NOMO-1 (cell line): ENCODE measurements at regions not wholly inside any gene's neighbourhood (a gene's known extent, or its start where the extent isn't known, plus 50 kb on each side); places are given as distances from the start of the nearest gene placed in this dataset.
"Not testable (repeated sequence)": the region's sequence is repeated elsewhere in the genome, so short reads cannot be mapped to it uniquely, and the experiment has no call there.

Experiments
- DNase-seq, 2 experiments: peaks; one replicate each; lab custom pipeline; 2025; ENCODE audit not compliant: unreplicated experiment in 2 of 2; lab: John Stamatoyannopoulos, UW

DNA sequence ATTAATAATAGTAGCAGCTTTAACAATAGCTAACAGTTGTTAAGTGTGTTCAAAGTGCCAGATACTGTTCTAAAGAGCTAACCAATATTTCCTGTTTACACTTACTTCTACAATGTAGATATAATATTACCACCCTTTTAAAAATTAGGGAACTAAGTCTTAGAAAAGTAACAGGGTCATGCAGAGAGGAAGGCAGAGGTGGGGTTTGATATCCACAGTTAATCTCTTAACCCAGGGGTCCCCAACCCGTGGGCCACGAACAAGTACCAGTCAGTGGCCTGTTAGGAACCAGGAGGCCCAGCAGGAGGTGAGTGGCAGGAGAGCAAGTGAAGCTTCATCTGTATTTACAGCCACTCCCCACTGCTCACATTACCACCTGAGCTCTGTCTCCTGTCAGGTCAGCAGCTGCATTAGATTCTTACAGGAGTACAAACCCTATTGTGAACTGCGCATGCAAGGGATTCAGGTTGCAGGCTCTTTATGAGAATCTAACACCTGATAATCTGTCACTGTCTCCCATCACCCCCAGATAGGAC is 89.1 kb downstream of the ACTL7B start:
- DNase-seq, result peak in 1 of 2 experiments; percentile 10

DNA sequence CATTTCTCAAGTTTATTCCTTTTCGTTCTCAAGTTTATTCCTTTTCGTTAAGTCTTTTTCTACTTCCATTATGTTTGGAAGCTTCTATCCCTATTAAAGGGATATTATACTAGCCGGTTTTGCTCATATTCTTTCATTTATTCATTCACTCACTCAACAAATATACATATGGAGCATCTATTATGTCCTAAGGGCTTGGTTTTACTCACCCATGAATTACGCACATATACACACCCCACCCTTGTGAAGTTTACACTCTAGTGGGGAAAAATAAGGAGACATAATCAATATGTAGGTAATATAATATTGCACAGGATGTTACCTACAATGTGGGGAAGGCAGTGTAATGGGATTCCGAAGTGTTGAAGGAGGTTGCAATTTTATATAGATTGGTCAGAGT is 90.5 kb downstream of the ACTL7B start:
- DNase-seq, result no peak

DNA sequence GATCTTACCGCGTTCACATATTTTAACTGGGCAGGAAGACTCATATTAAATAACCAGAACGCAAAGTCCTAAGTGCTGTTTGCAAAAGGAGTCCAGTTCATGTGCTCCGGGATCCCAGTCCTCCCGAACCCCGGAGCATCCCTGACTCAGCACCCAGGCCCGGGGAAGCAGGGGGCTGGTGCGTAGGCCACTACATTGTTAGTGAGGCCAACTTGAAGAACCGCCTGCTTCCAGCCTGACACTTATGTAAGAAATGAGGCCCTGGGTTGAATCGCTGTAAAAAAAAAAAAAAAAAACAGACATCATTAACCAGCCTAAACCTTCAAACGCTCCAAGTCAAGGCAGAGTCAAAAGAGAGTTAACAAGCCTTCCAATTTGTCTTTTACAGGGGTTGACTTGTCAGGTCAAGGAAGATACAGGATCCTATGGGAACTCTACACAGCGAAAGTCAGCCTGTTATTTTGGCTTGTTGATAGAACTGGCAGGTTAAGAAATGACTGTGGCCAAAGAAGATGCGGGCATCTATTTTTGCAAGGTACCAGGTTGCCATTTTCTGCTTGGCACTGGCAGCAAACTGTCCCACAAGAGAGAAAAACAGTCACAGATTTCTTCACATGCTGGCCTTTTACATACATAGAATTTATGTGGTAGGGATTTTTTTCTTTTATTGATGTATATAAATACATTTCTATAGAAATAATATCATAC is 93.3 kb downstream of the ACTL7B start:
- DNase-seq, result no peak

DNA sequence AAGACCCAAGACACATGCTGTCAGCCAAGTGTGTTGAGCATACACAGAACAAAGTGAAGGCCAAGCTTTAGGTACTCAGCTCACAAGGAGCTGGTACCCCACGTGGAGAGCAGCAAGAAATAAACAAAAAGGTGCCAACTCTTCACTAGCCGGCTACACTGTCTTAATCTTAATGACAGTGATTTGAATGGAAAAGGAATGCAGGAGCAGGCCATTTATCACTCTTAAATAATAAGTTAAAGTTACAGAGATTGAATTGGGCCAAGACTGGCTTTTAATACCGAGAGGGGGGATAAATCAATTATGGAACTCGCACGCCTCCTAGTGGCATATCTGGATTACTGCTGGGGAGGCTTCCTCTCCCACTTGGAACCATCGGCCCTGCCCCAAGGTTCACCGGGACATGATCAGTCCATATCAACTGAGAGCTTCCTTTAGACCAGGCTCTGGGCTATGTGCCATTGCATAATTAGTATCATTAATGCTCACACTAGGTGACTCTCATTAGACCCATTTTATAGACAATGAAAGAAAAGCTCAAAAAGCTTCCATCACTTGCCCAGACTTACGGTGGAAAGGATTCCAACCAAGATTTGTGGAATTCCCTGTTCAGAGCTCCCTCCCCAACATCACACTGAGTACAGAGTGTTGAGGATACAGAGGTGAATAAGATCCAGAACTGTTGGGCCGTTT is 94.0 kb downstream of the ACTL7B start:
- peak; percentile 24 to 66 for DNase-seq

DNA sequence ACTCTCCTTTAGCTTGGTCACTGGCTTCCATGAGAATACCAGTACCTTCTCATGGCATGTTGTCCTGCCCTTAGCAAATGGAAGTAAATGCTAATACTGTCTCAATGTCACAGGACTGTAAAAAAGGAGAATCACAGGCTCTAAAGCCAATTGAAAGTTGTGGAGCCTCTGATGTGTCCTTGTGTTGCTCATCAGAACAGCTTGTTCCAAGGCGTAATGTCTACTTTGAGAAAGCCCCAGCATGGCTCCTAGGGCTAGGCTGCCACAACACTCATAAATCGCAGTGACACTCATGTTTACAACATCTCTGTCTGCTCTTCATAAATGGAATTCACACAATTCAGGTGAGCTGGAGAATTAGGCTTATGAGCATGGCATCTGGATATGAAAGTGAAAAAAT is 94.9 kb downstream of the ACTL7B start:
- DNase-seq, result no peak

DNA sequence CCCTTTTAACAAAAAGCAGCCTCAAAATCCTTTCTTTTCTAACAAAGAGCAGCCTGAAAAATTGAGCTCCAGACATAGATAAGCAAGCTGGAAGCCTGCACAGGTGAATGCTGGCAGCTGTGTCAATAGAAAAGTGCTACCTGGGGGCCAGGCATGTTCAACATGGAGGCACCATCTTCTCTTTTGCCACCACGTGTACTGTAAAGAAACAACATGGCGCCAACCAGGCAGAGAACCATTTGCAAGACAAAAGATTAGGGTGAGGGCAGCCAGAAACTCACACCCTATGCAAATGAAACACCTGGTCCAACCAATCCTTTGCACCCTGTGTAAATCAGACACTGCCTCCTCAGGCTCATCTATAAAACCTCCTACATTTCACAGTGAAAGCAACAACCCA is 96.0 kb downstream of the ACTL7B start:
- no peak for DNase-seq

DNA sequence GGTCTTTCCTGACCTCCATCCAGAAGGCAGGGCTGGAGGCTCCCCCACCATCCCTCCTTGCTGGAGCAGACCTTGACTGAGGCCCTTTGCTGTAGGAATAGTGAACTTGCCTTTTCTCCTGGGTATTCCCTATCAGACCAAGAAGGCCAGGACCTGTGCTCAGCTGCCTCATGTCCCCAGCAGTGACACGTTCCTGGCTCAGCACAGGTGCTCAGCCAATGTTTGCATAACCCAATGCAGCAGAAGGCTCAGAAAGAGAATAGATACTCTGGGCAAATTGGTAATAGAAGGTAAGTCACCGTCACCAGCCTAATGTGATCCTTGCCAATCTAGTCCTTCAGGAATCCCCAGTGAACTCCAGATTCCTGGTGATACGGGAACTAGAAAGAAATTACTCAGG is 96.4 kb downstream of the ACTL7B start:
- no peak for DNase-seq

DNA sequence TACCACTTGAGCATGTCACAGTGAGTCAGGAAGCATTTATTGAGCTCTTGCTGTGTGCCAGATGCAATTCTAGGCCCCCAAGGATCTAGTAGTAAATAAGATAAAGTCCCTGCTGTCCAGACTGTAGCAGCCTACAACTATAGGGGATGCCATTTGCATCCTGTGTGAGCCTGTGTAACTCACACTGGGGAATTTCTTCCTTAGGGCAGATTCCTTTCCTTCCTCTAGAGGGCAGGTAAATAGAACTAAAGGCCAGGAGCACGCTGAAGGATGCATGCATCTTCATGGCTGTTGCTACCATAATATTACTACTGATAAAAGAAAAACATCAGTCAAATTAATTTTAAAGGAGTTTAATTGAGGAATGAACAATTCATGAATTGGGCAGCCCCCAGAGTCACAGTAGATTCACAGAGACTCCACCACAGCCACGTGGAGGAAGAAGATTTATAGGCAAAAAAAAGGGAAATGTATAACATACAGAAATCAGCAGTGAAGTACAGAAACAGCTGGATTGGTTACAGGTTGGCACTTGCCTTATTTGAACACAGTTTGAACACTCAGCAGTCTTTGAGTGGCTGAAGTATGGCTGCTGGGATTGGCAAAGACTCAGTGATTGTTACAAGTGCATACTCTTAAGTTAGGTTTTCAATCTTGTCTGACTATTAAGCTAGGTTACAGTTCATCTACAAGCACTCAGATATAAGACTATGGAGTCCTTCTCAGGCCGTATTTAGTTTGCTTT is 98.9 kb downstream of the ACTL7B start:
- DNase-seq, result peak in 1 of 2 experiments; percentile 16

DNA sequence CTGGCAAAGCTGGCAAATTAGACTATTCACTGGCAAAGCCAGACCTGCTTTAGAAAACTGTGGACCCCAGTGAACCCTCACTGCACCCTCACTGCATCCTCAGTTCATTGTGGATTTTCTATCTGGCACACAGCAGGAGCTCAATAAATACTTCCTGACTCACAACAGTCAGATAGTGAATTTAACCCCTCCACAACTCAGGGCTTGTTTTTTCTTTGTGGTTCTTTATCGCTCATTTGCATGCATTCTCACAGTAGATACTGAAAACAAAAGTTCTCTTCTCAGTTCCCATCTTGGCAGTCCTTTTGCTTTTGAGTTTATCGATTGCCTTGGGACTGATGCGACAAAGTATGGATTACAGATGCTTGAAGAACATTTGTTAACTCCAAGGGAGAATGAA is 99.8 kb downstream of the ACTL7B start:
- DNase-seq, result no peak

DNA sequence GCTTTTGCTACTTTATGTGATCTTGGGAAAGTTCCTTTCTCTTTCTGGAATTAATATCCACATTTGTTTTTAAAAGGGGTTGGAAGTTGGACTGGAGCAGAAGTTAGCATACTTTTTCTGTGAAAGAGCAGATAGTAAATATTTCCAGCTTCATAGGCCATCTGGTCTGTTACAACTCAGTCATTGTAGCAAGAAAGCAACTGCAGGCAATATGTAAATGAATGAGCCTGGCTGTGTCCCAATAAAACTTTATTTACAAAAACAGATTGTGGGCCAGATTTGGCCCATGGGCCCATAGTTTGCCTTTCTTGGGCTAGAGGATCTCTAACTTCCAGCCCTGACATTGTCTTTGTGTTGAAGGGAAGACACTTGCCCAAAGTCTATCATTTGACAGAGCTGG is 104.4 kb downstream of the ACTL7B start:
- no peak for DNase-seq

DNA sequence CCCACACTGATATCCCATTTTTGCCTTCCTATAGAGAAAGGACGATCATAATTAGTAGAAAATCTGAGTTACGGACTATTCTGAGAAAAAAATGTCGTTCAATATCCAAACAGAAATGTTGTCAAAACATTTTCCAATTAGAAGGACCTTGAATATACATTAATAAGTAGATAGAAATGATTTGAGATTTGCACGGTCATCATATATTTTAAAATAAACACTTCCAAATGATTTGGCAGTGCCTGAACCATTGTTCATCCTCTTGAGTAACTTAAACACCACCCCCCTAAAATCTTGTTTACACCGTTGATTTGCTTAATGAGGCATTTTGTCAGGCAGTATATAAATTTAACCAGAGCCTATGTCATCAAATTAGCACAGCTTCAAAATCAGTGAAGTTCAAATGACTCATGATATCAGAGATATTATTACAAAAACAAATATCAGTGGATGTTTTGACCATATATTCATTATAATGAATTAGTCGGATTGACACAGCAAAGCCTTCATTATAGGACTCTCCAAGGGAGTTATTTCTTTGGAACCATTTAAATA is 105.0 kb downstream of the ACTL7B start:
- no peak for DNase-seq

DNA sequence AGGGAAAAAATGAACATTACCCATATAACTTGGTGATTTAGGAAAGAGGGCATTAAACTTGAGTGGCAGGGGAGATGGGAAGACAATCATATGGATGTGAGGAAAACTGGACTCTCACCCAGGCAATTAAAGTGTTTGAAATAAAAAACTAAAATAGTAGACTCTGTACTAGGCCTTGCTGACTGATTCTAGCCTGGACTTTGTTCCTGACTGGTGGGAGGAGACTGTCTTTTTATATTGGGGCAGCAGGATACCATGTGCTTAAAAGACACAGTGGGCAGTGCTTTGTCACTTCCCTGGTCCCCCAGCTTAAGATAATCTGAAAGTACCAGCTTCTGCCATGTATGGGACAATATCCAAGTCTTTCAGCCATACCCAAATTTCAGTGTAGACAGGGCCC is 107.0 kb downstream of the ACTL7B start:
- DNase-seq, result no peak

DNA sequence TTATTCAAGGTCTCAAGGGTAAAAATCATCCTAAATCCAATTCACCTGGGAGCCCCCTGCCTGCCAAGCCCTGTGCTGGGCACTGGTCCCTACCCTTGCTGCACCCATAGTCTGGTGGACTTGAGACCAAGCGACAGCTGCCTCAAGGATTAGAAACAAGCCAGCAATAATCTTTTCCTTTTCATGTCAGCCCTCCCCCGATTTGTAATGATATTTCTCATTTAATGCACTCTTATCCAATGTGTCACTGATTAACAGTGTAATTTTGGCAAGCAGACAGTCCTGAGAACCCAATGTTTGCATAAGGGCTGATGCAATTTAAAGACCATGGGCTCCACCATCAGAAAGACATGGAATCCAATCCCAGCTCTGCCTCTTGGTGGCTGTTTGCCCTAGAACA is 108.9 kb downstream of the ACTL7B start:
- no peak for DNase-seq

DNA sequence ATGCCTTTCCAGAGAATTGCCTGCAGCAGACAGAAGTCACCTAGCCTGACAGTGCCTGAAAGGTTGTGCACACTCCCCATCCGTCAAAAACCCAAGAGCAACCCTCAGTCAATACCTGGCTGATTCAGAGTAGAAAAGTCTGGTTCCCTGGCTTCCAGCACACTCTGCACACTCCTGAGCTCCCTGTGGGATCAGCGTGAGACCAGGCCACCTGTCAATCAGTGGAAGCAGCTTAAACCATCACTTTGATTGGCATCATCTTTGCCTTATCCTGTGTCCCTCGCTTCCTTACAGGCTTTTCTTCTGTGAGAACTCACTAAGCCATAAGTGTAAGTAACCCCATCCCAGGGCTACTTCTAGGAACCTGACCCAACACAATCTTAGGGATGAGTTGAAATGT is 109.8 kb downstream of the ACTL7B start:
- DNase-seq, result no peak

DNA sequence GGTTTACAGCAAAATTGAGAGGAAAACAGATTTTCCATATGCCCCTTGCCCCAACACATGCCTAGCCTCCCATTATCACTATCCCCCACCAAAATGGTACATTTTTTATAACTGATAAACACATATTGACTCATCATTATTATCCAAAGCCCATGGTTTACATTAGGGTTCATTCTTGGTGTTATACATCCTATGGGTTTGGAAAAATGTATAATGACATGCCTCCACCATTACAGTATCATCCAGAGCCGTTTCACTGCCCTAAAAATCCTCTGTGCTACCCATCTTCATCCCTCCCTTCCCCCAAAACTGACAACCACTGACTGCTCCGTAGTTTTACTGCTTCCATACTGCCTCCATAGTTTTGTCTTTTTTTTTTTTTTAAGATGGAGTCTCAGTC is 111.1 kb downstream of the ACTL7B start:
- DNase-seq, result no peak

DNA sequence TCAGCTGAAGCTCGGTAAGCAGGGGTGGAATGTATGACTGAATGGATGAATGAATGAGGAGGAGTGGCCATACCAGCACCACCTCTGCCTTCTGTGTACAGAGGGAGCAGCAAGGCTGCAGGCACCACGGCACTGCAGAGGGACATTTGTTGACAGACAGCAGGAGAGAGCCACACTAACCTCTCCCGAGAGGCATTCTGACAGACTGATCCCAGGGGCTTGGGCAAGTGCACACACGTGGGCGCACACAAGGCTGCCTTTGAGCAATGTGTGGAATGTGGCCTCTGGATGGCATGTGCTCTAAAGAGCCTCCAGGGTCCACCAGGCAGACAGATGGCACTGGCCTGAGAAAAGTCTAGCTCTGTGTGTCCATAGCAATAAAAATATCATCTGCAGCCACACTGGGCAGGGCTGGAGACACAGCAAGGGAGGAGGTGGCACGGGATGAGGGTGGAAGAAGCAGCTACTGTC is 111.8 kb downstream of the ACTL7B start:
- no peak for DNase-seq

DNA sequence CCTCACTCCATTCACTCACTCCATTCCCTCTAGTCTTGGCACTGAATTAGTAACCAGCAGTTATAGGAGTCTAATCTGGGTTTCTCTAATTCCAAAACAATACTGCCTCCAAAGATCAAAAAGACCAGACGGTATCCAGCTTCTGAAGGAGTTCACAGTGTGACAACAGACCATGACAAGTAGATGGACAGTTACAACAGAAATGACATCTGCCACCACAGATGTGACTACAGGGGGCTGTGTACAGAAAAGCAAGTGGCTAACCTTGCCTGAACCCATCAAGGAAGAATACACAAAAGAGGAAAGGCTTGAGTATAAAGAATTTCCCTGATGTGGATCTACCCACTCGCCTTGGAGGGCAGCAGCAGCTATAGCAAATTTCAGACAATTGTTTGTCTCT is 112.4 kb downstream of the ACTL7B start:
- no peak for DNase-seq

DNA sequence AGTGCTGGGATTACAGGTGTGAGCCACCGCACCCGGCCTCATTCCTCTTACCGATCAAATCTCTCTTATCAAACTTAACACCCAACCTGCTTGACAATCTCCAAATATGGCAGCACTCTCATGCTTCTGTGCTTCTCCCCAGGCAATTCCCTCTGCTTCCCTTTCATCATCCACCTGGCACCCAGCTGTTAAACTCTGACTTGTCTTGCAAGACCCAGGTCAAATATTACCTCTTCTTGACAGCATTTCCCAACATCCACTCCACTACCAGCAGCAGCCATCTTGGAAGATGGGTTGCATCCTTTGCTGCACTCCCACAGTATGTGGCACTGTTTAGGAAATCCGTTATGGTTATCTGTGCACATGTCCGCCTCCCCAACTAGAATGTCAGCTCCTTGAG is 113.6 kb downstream of the ACTL7B start:
- DNase-seq, result no peak

DNA sequence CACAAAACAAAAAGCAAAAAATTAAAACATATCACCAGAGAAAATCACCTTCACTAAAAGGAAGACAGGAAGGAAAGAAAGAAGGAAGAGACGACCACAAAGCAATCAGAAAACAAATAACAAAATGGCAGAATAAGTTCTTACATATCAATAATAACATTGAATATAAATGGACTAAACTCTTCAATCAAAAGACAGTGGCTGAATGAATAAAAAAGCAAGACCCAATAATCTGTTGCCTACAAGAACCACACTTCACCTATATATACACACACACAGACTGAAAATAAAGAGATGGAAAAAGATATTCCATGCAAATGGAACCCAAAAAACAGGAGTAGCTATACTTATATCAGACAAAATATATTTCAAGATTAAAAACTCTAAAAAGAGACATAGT is 124.5 kb downstream of the ACTL7B start:
- DNase-seq, result not testable (repeated sequence)

DNA sequence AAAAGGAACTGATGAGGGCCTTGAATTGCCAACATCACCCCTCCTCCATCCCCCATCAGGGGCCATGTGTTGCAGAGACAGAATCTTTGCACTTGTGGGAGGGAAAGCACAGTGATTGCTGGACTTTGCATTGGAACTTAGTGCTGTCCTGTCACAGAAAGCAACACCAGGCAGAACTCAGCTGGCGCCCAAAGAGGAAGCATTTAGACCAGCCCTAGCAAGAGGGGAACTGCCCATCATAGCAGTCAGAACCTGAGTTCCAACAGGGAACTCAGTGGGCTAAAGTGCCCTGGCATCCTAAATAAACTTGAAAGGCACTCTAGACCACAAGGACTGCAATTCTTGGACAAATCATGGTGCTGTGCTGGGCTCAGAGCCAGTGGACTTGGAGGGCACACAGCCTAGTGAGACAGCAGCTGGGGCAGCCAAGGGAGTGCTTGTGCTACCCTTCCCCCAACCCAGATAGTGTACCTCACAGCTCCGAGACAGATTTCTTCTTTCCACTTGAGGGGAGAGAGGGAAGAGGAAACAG is 128.1 kb downstream of the ACTL7B start:
- DNase-seq, result peak; percentile 64 to 72

DNA sequence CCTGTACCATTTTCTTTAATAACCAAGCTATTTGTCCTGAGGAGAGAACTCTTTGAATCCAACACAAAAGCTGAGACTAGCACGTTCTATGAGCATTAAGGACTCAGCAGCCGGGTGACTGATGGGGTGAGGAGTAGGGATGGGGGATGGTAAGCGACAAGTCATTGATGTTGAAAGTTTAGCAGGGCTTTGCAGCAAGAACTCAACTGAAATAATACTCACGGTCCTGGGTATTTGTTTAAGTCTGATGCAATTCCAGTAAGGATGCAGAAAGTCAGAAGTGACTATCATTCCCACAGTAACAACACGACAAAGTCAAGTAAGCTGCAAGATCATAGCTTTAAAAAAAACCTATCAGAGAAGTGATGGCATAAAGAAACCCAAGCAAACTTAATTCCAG is 131.1 kb downstream of the ACTL7B start:
- peak; percentile 44 to 57 for DNase-seq
